Sigmoid colon (tissue), 6 donors: ENCODE measurements at regions not wholly inside any gene's neighbourhood (a gene's known extent, or its start where the extent isn't known, plus 50 kb on each side); places are given as distances from the start of the nearest gene placed in this dataset.

Experiments used
- DNase-seq: peaks from one replicate; pipeline ENCODE4 v3.0.0-alpha.2; 2019
- H3K27ac ChIP-seq, 4 donors: fragments of 200-600 bp; sonication (generic); one replicate each; pipeline ENCODE4 v1.5.1; 2016 to 2019; ENCODE audit warnings: mild to moderate bottlenecking in 1 of 4
- H3K27me3 ChIP-seq, 3 donors: fragments of 200-600 bp; sonication (generic); one replicate each; pipeline ENCODE4 v1.5.1; 2019; ENCODE audit warnings: mild to moderate bottlenecking in 1 of 3
- H3K36me3 ChIP-seq, 4 donors: fragments of 200-600 bp; sonication (generic); one replicate each; pipeline ENCODE4 v1.5.1; 2016 to 2019
- H3K4me1 ChIP-seq, 4 donors: fragments of 200-600 bp; sonication (generic); one replicate each; pipeline ENCODE4 v1.5.1; 2017 to 2019
- H3K4me3 ChIP-seq, 4 donors: fragments of 200-600 bp; sonication (generic); one replicate each; pipeline ENCODE4 v1.5.1; 2017 to 2019; ENCODE audit warnings: mild to moderate bottlenecking in 2 of 4, moderate library complexity in 1 of 4
- H3K9me3 ChIP-seq, 4 donors: fragments of 200-600 bp in 3 of 4; sonication (generic) in 3 of 4; one replicate each; pipeline versions ENCODE4 v1.5.1 to v1.6.1; 2013 to 2019
- EP300 ChIP-seq, 4 donors: sonication (generic); formaldehyde crosslinking; IDR thresholded peaks; one replicate each; pipeline ENCODE4 v1.6.1; 2017; ENCODE audit warnings: antibody characterized with exemption in 4 of 4
- POLR2A ChIP-seq, 2 donors: fragments of 450-650 bp; IDR thresholded peaks; one replicate each; pipeline ENCODE4 v1.6.1; 2016; ENCODE audit warnings: antibody characterized with exemption in 2 of 2, mild to moderate bottlenecking in 2 of 2, moderate library complexity in 2 of 2
- POLR2AphosphoS5 ChIP-seq, 4 donors: sonication (generic); formaldehyde crosslinking; IDR thresholded peaks; one replicate each; pipeline ENCODE4 v1.6.1; 2017; ENCODE audit warnings: antibody characterized with exemption in 4 of 4
- WGBS, 2 donors: extraction: QIAGEN DNeasy Blood & Tissue Kit; methylation state at CpG; one replicate each; pipeline ENCODE4 v1.1.7; 2013; 5-methylcytosine and 5-hydroxymethylcytosine counted together
- intact Hi-C: fragments of 100-400 bp; cut with DNase I; formaldehyde crosslinking; loops from one replicate; pipeline ENCODE4 v1.15.1; 2023
- TF ChIP-seq, protein P1 (sequence below), 4 experiments: fragments of 450-650 bp in 3 of 4; fragments of 200-600 bp in 1 of 4; IDR thresholded peaks; one replicate each; pipeline ENCODE4 v1.5.1; 2016 to 2019; ENCODE audit warnings: antibody characterized with exemption in 4 of 4, mild to moderate bottlenecking in 3 of 4, moderate library complexity in 2 of 4
- donor health status: healthy with polysubstance abuse.
- donor health status: healthy.

DNA sequence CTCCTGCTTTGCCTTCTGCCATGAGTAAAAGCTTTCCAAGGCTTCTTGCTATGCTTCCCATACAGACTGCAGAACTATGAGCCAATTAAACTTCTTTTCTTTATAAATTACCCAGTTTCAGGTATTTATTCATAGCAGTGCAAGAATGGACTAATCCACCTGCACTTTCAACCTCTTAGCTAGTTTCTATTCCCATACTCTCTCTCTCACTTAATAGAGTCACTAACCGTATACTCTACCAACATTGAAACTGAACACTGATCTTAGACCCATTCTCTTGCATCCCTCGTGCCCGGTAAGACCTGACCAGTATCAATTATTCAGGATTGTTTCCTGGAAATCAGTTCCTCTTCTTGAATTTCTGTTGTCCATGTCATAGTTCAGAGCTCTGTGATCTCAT, 92.7 kb upstream of the TMC3 start:
- H3K27me3 ChIP-seq = no peaks in the 10 kb centered on the region
- no peaks in the 10 kb centered on the region for H3K9me3 ChIP-seq
- no peak overlapping the region for H3K4me3 ChIP-seq
- H3K27ac ChIP-seq = no peak overlapping the region
- no peaks in the 10 kb centered on the region for H3K4me1 ChIP-seq
- intact Hi-C loops = no loop called here
- TF ChIP-seq POLR2A (IDR thresholded peaks at IDR 0.05) (no peak), EP300 (IDR thresholded peaks at IDR 0.05) (no peak), POLR2AphosphoS5 (IDR thresholded peaks at IDR 0.05) (no peak)
- TF ChIP-seq, protein P1, sequence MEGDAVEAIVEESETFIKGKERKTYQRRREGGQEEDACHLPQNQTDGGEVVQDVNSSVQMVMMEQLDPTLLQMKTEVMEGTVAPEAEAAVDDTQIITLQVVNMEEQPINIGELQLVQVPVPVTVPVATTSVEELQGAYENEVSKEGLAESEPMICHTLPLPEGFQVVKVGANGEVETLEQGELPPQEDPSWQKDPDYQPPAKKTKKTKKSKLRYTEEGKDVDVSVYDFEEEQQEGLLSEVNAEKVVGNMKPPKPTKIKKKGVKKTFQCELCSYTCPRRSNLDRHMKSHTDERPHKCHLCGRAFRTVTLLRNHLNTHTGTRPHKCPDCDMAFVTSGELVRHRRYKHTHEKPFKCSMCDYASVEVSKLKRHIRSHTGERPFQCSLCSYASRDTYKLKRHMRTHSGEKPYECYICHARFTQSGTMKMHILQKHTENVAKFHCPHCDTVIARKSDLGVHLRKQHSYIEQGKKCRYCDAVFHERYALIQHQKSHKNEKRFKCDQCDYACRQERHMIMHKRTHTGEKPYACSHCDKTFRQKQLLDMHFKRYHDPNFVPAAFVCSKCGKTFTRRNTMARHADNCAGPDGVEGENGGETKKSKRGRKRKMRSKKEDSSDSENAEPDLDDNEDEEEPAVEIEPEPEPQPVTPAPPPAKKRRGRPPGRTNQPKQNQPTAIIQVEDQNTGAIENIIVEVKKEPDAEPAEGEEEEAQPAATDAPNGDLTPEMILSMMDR (IDR thresholded peaks at IDR 0.05) = no peak
- H3K36me3 ChIP-seq = no peaks in the 10 kb centered on the region
- DNase-seq = no peak
- WGBS, 2 donors = 77 to 92% methylated on average over 3 of the region's 3 CpGs

DNA sequence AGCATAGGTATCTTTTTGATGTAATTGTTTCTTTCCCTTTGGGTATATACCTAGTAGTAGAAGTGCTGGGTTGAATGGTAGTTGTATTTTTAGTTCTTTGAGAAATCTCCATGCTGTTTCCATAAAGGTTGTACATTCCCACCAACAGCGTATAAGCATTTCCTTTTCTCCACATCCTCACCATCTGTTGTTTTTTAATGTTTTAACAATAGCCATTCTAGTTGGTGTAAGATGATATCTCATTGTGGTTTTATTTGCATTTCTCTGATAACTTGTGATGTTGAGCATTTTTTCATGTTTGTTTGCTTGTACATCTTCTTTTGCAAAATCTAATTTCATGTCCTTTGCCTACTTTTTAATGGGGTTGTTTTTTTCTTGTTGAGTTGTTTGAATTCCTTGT, 80.0 kb upstream of the TMC3 start:
- 62 to 86% methylated on average over 1 of the region's 1 CpG for WGBS, 2 donors
- TF ChIP-seq POLR2A (IDR thresholded peaks at IDR 0.05) = no peak
- TF ChIP-seq, protein P1 (IDR thresholded peaks at IDR 0.05) = no peak
- TF ChIP-seq POLR2AphosphoS5 (IDR thresholded peaks at IDR 0.05) = no peak
- intact Hi-C loops = no loop called here
- H3K4me1 ChIP-seq = no peaks in the 10 kb centered on the region
- H3K27ac ChIP-seq = no peak overlapping the region
- DNase-seq = no peak
- H3K9me3 ChIP-seq = no peaks in the 10 kb centered on the region
- H3K27me3 ChIP-seq = no peaks in the 10 kb centered on the region
- H3K4me3 ChIP-seq = no peak overlapping the region
- no peaks in the 10 kb centered on the region for H3K36me3 ChIP-seq

DNA sequence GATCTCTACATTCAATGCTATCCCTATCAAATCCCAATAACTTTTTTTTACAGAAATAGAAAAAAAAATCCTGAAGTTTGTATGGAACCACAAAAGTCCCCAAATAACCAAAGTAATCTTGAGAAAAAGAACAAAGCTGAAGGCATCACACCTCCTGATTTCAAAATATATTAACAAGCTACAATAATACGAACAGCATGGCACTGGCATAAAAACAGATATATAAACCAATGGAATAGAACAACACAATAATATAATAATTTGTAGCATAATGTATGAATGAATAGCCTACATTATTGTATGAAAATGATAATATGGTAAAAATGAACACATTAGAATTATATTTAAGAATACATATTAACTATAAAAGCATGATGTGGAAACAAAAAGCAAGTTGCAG, 76.7 kb upstream of the TMC3 start:
- intact Hi-C loops = no loop called here
- Histone ChIP-seq H3K27me3 (no peaks in the 10 kb centered on the region), H3K9me3 (no peaks in the 10 kb centered on the region), H3K27ac (no peak overlapping the region), H3K4me1 (no peaks in the 10 kb centered on the region), H3K4me3 (no peak overlapping the region), H3K36me3 (no peaks in the 10 kb centered on the region)
- 90 to 98% methylated on average over 1 of the region's 1 CpG for WGBS, 2 donors
- DNase-seq = no peak
- no peak for TF ChIP-seq POLR2A (IDR thresholded peaks at IDR 0.05)
- no peak for TF ChIP-seq POLR2AphosphoS5 (IDR thresholded peaks at IDR 0.05)
- no peak for TF ChIP-seq EP300 (IDR thresholded peaks at IDR 0.05)
- TF ChIP-seq, protein P1 (IDR thresholded peaks at IDR 0.05) = no peak

DNA sequence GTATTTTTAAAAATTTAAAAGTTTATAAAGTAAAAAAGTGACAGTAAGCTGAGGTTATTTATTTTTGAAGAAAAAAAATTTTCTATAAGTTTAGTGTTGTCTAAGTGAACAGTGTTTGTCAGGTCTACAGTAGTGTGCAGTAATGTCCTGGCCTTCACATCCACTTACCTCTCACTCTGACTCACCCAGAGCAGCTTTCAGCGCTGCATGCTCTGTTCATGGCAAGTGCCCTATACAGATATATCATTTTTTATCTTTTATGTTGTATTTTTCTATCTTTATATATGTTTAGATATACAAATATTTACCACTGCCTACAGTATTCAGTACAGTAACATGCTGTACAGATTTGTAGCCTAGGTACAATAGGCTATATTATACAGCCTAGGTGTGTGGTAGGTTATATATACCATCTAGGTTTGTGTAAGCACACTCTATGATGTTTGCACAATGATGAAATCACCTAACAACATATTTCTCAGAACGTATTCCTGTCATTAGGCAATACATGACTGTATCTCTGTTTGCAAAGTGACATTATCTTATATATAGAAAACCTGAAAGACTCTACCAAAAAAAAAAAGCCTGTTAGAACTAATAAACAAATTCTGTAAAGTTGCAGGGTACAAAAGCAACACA, 75.9 kb upstream of the TMC3 start:
- 10 to 55% methylated on average over 2 of the region's 2 CpGs for WGBS, 2 donors
- TF ChIP-seq EP300 (IDR thresholded peaks at IDR 0.05) (no peak), POLR2AphosphoS5 (IDR thresholded peaks at IDR 0.05) (no peak), POLR2A (IDR thresholded peaks at IDR 0.05) (no peak)
- TF ChIP-seq, protein P1 (IDR thresholded peaks at IDR 0.05) = no peak

More for the DNA sequence above, 75.9 kb upstream of the TMC3 start:
- H3K36me3 ChIP-seq = no peaks in the 10 kb centered on the region
- H3K27me3 ChIP-seq = no peaks in the 10 kb centered on the region
- H3K4me3 ChIP-seq = no peak overlapping the region
- H3K27ac ChIP-seq = no peak overlapping the region
- DNase-seq = no peak
- no peaks in the 10 kb centered on the region for H3K4me1 ChIP-seq
- no peaks in the 10 kb centered on the region for H3K9me3 ChIP-seq
- intact Hi-C loops = no loop called here
